ENCODE measurements at regions not wholly inside any gene's neighbourhood (a gene's known extent, or its start where the extent isn't known, plus 50 kb on each side); places are given as distances from the start of the nearest gene placed in this dataset.

GRCh38 chr2:45227347-45227746 lies 218.1 kb upstream of the SIX2 start:
- TF ChIP-seq CTCF (IDR thresholded peaks at IDR 0.05), result no peak
- no peak for TF ChIP-seq POLR2A (IDR thresholded peaks at IDR 0.05)

Measured in breast epithelium (tissue), 3 donors.